Endothelial cell of umbilical vein (primary cell): ENCODE measurements at regions not wholly inside any gene's neighbourhood (a gene's known extent, or its start where the extent isn't known, plus 50 kb on each side); places are given as distances from the start of the nearest gene placed in this dataset.

Experiments
- BruUV-seq: library from RNA; stranded (reverse); fragments of 400-500 nt; replicated peaks from 2 replicates; lab custom pipeline; 2021; lab: Mats Ljungman, UMichigan
- CTCF ChIA-PET: fragments of 300-600, 350-600 bp; sonication (Branson Sonifier 250); formaldehyde crosslinking; loops from one replicate; lab custom pipeline; 2021; ENCODE audit warnings: antibody characterized with exemption, inconsistent platforms; lab: Charles Lee
- POLR2A ChIA-PET: fragments of 300-600, 350-600 bp; sonication (Branson Sonifier 250); formaldehyde crosslinking; loops from one replicate; lab custom pipeline; 2021; ENCODE audit warnings: antibody characterized with exemption, inconsistent platforms; lab: Charles Lee
- DNase-seq: peaks from one replicate; pipeline ENCODE4 v3.0.0-alpha.2; 2011; ENCODE audit warnings: low read depth, low spot score
- FAIRE-seq: peaks from 2 replicates; lab custom pipeline; 2011; peaks lifted over from hg19 to GRCh38; lab: Jason Lieb, UNC
- H2AFZ ChIP-seq: 2 replicates; pipeline ENCODE4 v1.6.0; 2012; ENCODE audit warnings: low read depth, low read length, control low read depth, inconsistent platforms
- H3K27ac ChIP-seq: 2 replicates; pipeline ENCODE4 v1.5.1; 2011; ENCODE audit warnings: low read depth, mild to moderate bottlenecking, control low read depth, low read length, moderate library complexity; ENCODE audit not compliant: insufficient read depth
- H3K27me3 ChIP-seq, 2 experiments: 2 replicates each; pipeline versions ENCODE4 v1.6.0 to v1.6.1; 2011; ENCODE audit warnings: low read length in 2 of 2, mixed read lengths in 1 of 2; ENCODE audit not compliant: control insufficient read depth in 2 of 2, insufficient read depth in 2 of 2
- H3K36me3 ChIP-seq, 2 experiments: 2 replicates in 1 of 2; 3 replicates in 1 of 2; pipeline ENCODE4 v1.5.1; 2011; ENCODE audit warnings: low read length in 2 of 2, mild to moderate bottlenecking in 1 of 2, moderate library complexity in 1 of 2; ENCODE audit not compliant: control insufficient read depth in 2 of 2, insufficient read depth in 2 of 2; ENCODE audit errors: extremely low read depth in 1 of 2
- H3K4me1 ChIP-seq: 3 replicates; pipeline ENCODE4 v1.5.1; 2011; ENCODE audit warnings: mild to moderate bottlenecking, low read length; ENCODE audit not compliant: control insufficient read depth, insufficient read depth; ENCODE audit errors: extremely low read depth
- H3K4me2 ChIP-seq: 2 replicates; pipeline ENCODE4 v1.6.1; 2011; ENCODE audit warnings: low read length, control low read depth, mixed read lengths; ENCODE audit not compliant: insufficient read depth
- H3K4me3 ChIP-seq, 3 experiments: fragments of 200-600 bp in 1 of 3; sonication (generic), shearing (Covaris generic) in 1 of 3; replicated peaks in 1 of 3; 2 replicates each; pipeline ENCODE4 v1.5.1; 2011 to 2016; ENCODE audit warnings: control low read depth in 3 of 3, low read length in 3 of 3, mild to moderate bottlenecking in 2 of 3, inconsistent platforms in 1 of 3, low read depth in 1 of 3, moderate library complexity in 1 of 3; ENCODE audit not compliant: insufficient read depth in 1 of 3
- H3K79me2 ChIP-seq: 2 replicates; pipeline ENCODE4 v1.6.0; 2012; ENCODE audit warnings: low read length, inconsistent platforms; ENCODE audit not compliant: control insufficient read depth, insufficient read depth
- H3K9ac ChIP-seq: replicated peaks from 2 replicates; pipeline ENCODE3; 2011; ENCODE audit warnings: low read length, control low read depth; ENCODE audit not compliant: insufficient read depth; ENCODE audit errors: extremely low read depth
- H3K9me1 ChIP-seq: replicated peaks from 3 replicates; pipeline ENCODE4 v1.6.0; 2011; ENCODE audit warnings: mild to moderate bottlenecking, low read length; ENCODE audit not compliant: control insufficient read depth, insufficient read depth; ENCODE audit errors: extremely low read depth
- H3K9me3 ChIP-seq: replicated peaks from 2 replicates; pipeline ENCODE4 v1.5.1; 2012; ENCODE audit warnings: low read length, inconsistent platforms; ENCODE audit not compliant: control insufficient read depth, insufficient read depth
- H4K20me1 ChIP-seq: replicated peaks from 2 replicates; pipeline ENCODE3; 2011; ENCODE audit warnings: mild to moderate bottlenecking, low read length; ENCODE audit not compliant: control insufficient read depth, insufficient read depth; ENCODE audit errors: extremely low read depth
- CTCF ChIP-seq, 2 donors: IDR thresholded peaks; 1 replicate in 1 of 2; 2 replicates in 1 of 2; pipeline ENCODE4 v1.5.1; 2011; ENCODE audit warnings: low read length in 2 of 2, mild to moderate bottlenecking in 2 of 2, moderate library complexity in 2 of 2, control low read depth in 1 of 2, inconsistent platforms in 1 of 2, low read depth in 1 of 2; ENCODE audit not compliant: insufficient read depth in 1 of 2; ENCODE audit errors: extremely low read depth in 1 of 2
- EZH2 ChIP-seq: IDR thresholded peaks from 2 replicates; pipeline ENCODE4 v1.6.1; 2012; ENCODE audit warnings: borderline replicate concordance, low read depth, mild to moderate bottlenecking, moderate library complexity, low read length, inconsistent platforms; ENCODE audit not compliant: severe bottlenecking
- FOS ChIP-seq: IDR thresholded peaks from 2 replicates; pipeline ENCODE4 v1.6.1; 2011; ENCODE audit warnings: mild to moderate bottlenecking, low read length, moderate library complexity, borderline replicate concordance; ENCODE audit not compliant: insufficient read depth
- GATA2 ChIP-seq: IDR thresholded peaks from 2 replicates; pipeline ENCODE4 v1.7.0; 2011; ENCODE audit warnings: low read depth, mild to moderate bottlenecking, moderate library complexity, mixed read lengths, low read length; ENCODE audit not compliant: insufficient read length, insufficient read depth
- JUN ChIP-seq: IDR thresholded peaks from 2 replicates; pipeline ENCODE4 v1.6.1; 2011; ENCODE audit warnings: borderline replicate concordance, low read depth; ENCODE audit not compliant: insufficient read length, insufficient read depth
- MAX ChIP-seq: IDR thresholded peaks from 2 replicates; pipeline ENCODE4 v1.6.1; 2011; ENCODE audit not compliant: insufficient read depth, insufficient read length
- MYC ChIP-seq: IDR thresholded peaks from one replicate; pipeline ENCODE4 v1.6.1; 2011; ENCODE audit warnings: mild to moderate bottlenecking, low read depth, low read length
- POLR2AphosphoS5 ChIP-seq: IDR thresholded peaks from 2 replicates; pipeline ENCODE4 v1.6.1; 2012; ENCODE audit warnings: low read depth, mild to moderate bottlenecking, control low read depth, low read length, moderate library complexity; ENCODE audit not compliant: insufficient read depth
- dilution Hi-C: fragments of 300-500 bp; cut with MboI; formaldehyde crosslinking; loops from one replicate; pipeline ENCODE4 v1.15.0; 2019; ENCODE audit warnings: low sequenced_read_pairs; ENCODE audit not compliant: extremely low pct_ligation_motif_present
- intact Hi-C: fragments of 100-400 bp; cut with micrococcal nuclease; formaldehyde crosslinking; loops from one replicate; pipeline ENCODE4 v1.10.0; 2022

GRCh38 chr4:152164561-152164960, 371.3 kb downstream of the FBXW7 start:
- DNase-seq: no peak
- Histone ChIP-seq H3K9ac (no peak overlapping the region), H3K27ac (no peak overlapping the region), H3K4me2 (no peak overlapping the region), H4K20me1 (no peaks in the 10 kb centered on the region), H3K9me1 (no peaks in the 10 kb centered on the region), H3K27me3 (peaks cover 4 to 12% of the 10 kb centered on the region in 2 experiments), H3K4me1 (peaks cover 3% of the 10 kb centered on the region), H3K9me3 (no peaks in the 10 kb centered on the region), H3K36me3 (no peaks in the 10 kb centered on the region), H2AFZ (no peak overlapping the region), H3K4me3 (no peak overlapping the region), H3K79me2 (no peaks in the 10 kb centered on the region)
- CTCF ChIA-PET: no interaction called here
- TF ChIP-seq MAX: no peak
- no peak for TF ChIP-seq CTCF (IDR thresholded peaks at IDR 0.05; ENCODE audit: extremely low read depth in 1 of 2, insufficient read depth in 1 of 2, low read depth in 1 of 2, low read length in 2 of 2)
- no peak for TF ChIP-seq GATA2
- FAIRE-seq: no peak
- intact Hi-C loops (no loop called here), dilution Hi-C loops (no loop called here)
- POLR2A ChIA-PET: no interaction called here
- BruUV-seq: no TSS peak

GRCh38 chr4:152162331-152162697, 373.6 kb downstream of the FBXW7 start:
- Histone ChIP-seq H3K4me1 (peaks cover 3% of the 10 kb centered on the region), H4K20me1 (no peaks in the 10 kb centered on the region), H3K9me3 (no peaks in the 10 kb centered on the region), H3K27me3 (peaks cover 4 to 12% of the 10 kb centered on the region in 2 experiments), H2AFZ (no peak overlapping the region), H3K36me3 (no peaks in the 10 kb centered on the region), H3K9ac (no peak overlapping the region), H3K4me3 (no peak overlapping the region), H3K27ac (no peak overlapping the region), H3K4me2 (no peak overlapping the region), H3K9me1 (no peaks in the 10 kb centered on the region), H3K79me2 (no peaks in the 10 kb centered on the region)
- DNase-seq (no peak), FAIRE-seq (no peak)
- BruUV-seq: no TSS peak
- TF ChIP-seq MAX (no peak), GATA2 (no peak), POLR2AphosphoS5 (no peak), EZH2 (no peak), CTCF (IDR thresholded peaks at IDR 0.05; ENCODE audit: extremely low read depth in 1 of 2, insufficient read depth in 1 of 2, low read depth in 1 of 2, low read length in 2 of 2) (no peak), FOS (no peak), JUN (no peak), MYC (no peak)
- CTCF ChIA-PET: interaction anchor here (1.3 kb wide), 1 partner anchor 117 kb away, joined by 3 read pairs; no protein-coding TSS in a partner anchor
- dilution Hi-C loops (no loop called here), intact Hi-C loops (no loop called here)
- POLR2A ChIA-PET: no interaction called here
